ENCODE measurements at regions not wholly inside any gene's neighbourhood (a gene's known extent, or its start where the extent isn't known, plus 50 kb on each side); places are given as distances from the start of the nearest gene placed in this dataset.

GRCh38 chr2:222058819-222059445, 239.9 kb downstream of the PAX3 start:
- DNase-seq, result no peak

DNA sequence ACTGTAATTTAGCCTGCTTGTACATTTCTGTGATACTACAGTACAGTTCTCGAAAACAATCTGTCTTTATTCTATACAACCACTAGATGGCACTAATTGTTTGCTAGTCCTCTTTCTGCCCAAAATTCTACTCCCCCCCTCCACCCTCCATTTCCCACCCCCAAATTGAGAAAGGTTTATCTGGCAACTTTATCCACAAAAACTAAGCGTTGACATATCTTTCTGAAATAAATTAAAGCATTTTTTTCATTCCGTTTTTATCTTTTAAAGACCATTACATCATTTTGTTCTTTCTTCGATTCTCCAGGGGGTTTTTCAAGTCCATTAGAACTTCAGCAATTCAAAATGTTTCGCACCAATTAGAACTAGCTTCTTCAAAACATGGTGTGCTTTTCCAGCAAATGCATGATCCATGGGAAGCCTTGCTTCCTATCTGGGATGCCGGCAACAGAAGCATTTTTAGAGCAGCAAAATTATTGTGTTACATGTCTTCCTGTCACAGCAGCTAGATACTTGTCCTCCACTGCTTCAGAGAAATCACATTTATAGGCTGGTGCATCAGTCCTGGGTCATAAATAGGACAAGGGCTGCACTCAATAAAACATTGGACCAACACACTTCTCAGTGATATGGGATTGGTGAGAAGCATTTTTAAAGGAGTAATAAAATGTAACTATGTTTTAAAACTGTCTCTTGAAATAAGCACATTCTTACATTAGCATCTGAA, 241.3 kb downstream of the PAX3 start:
- no peak for DNase-seq

DNA sequence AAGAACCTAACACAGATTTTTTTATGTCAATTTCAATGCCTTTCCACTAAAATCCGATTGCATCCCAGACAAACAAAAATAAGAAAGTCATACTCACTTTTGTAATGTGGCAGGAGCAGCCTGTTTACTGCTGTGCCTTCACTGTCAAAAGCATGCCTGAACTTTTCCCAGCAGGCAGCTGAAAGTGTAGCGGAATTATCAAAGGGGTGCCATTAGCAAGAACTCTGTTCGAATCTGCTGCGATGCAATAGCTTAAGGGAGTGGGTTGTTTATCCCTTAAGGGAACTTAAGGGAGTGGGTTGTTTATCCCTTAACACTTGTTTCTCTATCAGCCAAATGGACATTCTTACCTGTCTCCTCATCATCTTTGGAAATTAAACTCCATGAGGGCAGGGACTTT, 243.5 kb downstream of the PAX3 start:
- no peak for DNase-seq

- no peak for DNase-seq
These were observed 244.0 kb downstream of the PAX3 start for GRCh38 chr2:222054813-222055212.

GRCh38 chr2:222052934-222053367, 245.8 kb downstream of the PAX3 start:
- no peak for DNase-seq

- no peak for DNase-seq
These were observed 247.8 kb downstream of the PAX3 start for GRCh38 chr2:222050981-222051380.

DNA sequence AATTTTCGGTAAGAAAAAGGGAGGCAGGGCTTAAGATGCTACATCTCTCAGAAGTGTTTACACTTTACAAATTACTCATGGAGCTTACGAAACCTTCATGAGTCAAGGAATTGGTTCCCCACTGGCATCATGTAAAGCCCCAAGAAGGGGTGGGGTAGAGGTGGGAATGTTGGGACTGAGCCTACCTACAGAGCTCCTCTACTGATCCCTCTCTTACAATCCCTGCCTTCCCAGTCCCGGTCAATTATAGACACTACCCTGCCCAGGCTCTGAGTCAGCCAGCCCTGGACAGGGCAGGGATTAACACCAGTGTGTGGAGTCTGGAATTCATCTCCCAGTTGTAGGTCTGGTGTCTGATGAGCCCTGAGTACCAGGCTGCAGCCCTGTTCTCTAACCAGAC, 248.9 kb downstream of the PAX3 start:
- DNase-seq, result no peak

DNA sequence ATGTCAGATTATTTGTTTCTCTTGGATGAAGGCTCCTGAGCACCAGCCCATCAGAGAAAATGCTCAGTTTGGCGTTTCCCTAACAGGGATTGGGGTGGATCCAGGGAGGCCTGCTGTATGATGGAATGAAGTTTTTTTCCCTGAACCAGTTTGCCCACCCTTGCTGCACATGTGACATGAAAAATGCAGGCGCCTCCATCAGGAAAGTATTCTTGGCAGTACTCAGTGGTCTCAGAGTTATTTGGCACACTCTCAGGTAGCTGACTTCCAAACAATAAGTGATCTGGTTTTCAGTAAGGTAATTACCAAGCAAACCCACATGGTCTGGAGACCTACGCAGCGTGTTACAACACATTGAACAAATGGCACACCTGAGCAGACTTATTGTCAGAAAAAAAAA, 254.9 kb downstream of the PAX3 start:
- DNase-seq, result no peak

DNA sequence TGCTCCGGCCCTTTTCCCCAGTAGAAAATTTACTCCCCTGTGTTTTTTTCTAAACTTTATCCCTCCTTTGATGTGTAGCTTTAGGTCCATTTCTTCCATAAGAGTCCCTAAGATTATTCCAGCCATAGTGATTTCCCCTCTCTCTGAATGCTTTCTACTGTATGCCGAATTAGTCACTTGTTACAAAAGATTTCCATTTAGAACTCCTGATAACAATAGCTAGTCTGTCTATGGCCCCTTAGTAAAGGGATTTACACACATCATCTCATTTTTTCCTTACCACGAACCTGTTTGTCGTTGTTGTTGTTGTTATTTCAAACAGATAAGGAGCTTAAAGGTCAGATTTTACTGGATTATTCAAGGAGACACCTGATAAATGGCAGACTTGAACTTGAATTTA, 256.1 kb downstream of the PAX3 start:
- DNase-seq, result no peak

DNA sequence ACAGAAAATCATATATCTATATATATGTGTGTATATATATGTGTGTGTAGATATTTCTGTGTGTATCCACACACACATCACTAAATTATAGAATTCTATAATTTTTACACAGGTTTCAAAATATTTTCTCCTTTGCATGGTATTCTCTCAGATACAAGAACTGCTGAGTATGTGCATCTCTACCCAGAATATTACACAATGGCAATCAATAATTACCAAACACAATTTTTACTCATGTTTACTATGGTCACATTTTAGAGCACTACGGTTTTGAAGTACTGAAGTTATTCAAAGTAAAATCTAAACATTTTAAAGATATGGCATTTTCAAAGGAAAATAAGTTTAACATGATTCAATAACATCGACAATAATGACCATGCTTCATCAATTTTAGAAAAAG, 258.5 kb downstream of the PAX3 start:
- DNase-seq, result no peak

- DNase-seq, result no peak
These were observed 259.0 kb downstream of the PAX3 start for GRCh38 chr2:222039821-222040220.

GRCh38 chr2:222038067-222038802, 260.6 kb downstream of the PAX3 start:
- DNase-seq, result no peak

DNA sequence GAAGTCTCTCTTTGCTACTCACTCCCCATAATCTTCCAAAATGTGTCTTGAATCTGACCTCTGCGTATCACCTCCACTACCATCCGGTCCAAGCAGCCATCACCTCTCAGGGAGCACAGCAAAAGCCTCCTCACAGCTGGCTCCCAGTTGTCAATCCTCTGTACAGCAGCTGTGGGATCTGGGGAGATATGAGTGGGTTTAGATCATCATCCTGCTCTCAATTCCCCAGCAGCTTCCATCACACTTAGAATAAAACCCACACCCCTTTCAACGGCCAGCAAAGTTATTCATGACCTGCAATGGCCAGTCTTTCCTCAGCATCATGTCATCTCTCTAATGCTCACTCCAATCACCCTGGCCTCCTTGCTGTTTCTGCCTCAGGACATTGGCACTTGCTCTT, 261.6 kb downstream of the PAX3 start:
- DNase-seq, result no peak

DNA sequence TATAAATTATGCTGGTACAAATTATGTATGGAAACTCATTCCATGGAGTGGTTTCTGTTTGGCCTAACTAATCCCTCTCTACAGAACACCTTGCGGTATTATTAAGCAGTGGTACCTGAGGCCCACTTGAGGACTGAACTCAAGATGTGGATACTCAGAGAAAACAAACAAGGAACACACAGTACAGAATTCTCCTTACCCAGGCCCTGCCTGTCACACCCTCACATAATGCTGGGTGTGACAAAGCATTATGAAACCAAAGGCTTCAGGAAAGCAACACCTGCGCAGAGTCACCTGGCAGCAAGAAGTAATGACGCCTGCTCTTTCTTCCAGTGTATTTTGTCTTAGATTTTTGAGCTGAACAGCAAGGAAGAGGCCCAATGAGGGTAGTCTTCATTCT, 264.7 kb downstream of the PAX3 start:
- no peak for DNase-seq

DNA sequence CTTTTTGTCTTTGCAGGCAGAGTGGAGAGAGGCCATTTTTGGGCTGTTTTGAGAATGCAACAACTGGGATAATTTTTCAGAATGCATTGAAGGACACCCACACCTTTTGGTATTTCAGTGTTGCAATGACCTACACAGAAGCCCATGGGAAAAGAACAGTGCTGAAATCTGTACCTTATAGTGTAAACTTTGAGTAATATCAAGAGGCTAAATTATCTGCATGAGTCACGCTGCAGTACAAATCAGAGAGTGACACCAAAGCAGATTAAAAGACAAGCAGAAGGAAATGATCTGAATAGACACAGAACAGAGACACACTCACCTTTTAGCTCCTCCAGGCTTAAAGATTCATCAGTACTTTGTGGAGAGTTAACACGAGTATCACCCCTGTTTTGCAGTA, 265.3 kb downstream of the PAX3 start:
- DNase-seq, result no peak

- no peak for DNase-seq
These were observed 272.9 kb downstream of the PAX3 start for GRCh38 chr2:222025881-222026271.

DNA sequence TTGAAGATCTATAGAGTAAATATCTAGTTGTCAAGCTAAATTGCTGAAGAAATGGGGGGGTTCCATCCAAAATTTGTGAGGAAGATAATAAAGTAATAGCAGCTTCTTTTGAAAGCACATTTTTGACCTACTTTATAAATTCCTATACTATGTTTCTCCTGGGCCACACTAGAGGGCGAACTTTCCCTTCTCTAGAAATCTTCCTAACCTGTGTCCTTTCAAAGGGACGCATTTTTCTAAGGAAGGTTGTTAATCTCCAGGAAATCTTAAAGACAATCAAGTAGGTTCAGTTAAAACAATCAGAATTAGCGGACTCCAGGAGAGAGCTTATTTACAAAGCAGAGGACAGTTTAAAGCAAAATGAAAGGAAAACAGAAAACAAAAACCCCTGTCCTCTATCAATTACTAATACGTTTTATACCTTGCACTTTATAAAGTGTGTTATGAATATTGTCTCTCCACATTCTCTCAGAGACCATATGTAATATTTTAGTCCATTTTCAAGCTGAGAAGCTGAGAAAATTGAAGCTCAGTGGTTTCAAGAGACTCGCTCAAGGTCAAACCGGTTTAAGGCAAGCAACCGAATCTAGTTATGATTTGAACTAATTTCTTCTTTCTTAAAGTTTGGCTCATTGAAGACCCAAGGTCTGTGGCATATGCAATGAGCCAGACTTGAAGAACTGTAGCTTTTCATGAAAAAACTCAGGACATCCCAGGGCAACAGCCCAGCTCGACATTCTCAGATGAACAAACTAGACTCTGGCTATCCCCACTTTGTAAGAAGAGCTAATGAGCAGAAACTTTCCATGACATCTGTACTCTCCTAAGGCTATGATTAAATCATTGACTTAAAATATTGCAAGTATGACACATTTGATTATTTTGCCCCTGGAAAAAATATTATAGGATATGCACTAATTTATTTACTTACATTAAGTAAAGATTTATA, 273.6 kb downstream of the PAX3 start:
- no peak for DNase-seq

DNA sequence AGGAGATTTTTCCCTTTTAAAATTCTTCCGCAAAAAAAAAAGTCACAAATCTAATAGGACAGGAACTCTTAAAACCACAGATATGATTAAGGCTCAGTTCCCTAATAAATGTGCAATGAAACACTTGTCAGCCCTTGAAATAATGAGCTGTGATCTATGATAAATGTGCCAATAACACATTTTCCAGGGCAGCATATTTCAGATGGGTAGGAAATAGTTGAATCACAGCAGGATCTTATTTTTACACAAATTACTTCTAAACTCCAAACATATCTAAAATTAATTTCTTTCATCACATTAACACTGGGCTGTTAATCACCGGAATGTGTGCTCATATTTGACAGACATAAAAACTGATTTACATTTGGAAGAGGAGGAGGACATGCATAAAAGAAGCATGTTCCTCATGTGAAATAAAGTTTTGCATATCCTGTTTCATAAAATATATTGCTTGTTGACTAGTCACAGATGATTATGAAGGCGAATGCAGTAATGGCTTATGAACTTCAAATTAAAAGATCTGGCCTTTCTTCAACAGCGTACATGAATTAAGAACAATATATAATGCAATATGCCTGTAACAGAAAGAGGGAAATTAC, 281.4 kb downstream of the PAX3 start:
- no peak for DNase-seq

DNA sequence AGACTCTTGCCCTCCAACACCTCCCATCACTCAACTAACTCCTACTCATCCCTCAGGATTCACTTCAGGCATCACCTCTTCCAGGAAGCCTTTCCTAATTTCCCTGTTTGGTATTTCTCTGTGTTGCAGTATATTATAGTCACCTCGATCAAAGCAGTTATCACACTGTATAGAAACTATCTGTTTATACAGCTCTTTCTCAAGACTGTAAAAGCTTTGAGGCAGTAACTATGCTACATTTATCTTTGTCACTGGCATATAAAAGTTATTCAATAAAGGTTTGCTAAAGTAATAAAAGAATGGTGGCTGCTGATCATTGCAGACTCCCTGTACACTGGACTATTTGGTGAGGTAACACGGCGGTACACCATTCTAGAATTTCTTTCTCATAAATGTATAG, 284.9 kb downstream of the PAX3 start:
- no peak for DNase-seq

- DNase-seq, result no peak
These were observed 298.5 kb downstream of the PAX3 start for GRCh38 chr2:222000326-222000725.

GRCh38 chr2:221999717-222000116, 299.1 kb downstream of the PAX3 start:
- DNase-seq, result no peak

DNA sequence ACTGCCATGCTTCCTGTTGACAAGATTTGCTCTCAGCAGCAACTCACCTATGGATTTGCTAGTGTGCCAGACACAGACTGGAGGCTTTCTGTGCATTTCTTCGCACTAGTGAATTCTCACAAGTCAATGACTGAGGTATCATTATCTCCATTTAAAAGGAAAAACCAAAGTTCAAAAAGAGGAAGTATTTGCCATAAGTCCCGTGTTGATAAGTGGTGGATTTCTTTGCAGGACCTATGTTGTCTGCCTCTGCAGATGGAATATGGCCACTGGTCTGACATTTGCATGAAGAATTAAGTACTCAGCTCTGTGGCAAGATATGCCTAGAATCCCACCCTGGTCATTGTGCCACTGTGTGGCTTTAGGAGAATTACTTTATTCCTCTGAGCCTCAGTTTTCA, 299.6 kb downstream of the PAX3 start:
- DNase-seq, result no peak

All from C1 segment of cervical spinal cord (tissue), 14 donors.